GM23338 (cell line): ENCODE measurements at regions not wholly inside any gene's neighbourhood (a gene's known extent, or its start where the extent isn't known, plus 50 kb on each side); places are given as distances from the start of the nearest gene placed in this dataset.

ENCODE experiments used
- CREB1 ChIP-seq: fragments of 250-450 bp; sonication (Bioruptor Pico); IDR thresholded peaks from 2 replicates; pipeline ENCODE4 v1.5.0; 2020; ENCODE audit warnings: low read depth, mild to moderate bottlenecking, moderate library complexity
- CTCF ChIP-seq, 2 experiments: fragments of 200-600 bp in 1 of 2; sonication (generic) in 1 of 2; conservative IDR thresholded peaks; 2 replicates each; pipeline versions ENCODE4 v1.5.1 to v1.6.1; 2016 to 2017; ENCODE audit warnings: antibody characterized with exemption in 2 of 2, low read depth in 2 of 2, mild to moderate bottlenecking in 2 of 2, moderate library complexity in 1 of 2
- EZH2 ChIP-seq: fragments of 200-600 bp; sonication (generic); IDR thresholded peaks from one replicate; pipeline ENCODE4 v1.8.0; 2017; ENCODE audit warnings: antibody characterized with exemption, mild to moderate bottlenecking, low read depth; ENCODE audit not compliant: unreplicated experiment
- EZH2phosphoT487 ChIP-seq: fragments of 200-600 bp; sonication (generic); IDR thresholded peaks from one replicate; pipeline ENCODE4 v1.8.1; 2018; ENCODE audit warnings: antibody characterized with exemption; ENCODE audit not compliant: unreplicated experiment
- JUNB ChIP-seq: IDR thresholded peaks from one replicate; pipeline ENCODE4 v1.6.1; 2016; ENCODE audit warnings: antibody characterized with exemption; ENCODE audit not compliant: unreplicated experiment
- NANOG ChIP-seq: IDR thresholded peaks from 2 replicates; pipeline ENCODE4 v1.6.1; 2016; ENCODE audit warnings: antibody characterized with exemption, borderline replicate concordance
- POLR2AphosphoS5 ChIP-seq: IDR thresholded peaks from 2 replicates; pipeline ENCODE4 v1.6.1; 2016; ENCODE audit warnings: antibody characterized with exemption, low read depth
- ZNF331 ChIP-seq: fragments of 250-450 bp; sonication (Bioruptor Pico); IDR thresholded peaks from 2 replicates; pipeline ENCODE4 v1.5.0; 2020; ENCODE audit warnings: low read depth, mild to moderate bottlenecking, moderate library complexity
- TF ChIP-seq, protein P1 (sequence below): IDR thresholded peaks from one replicate; pipeline ENCODE4 v1.6.1; 2018; ENCODE audit warnings: antibody characterized with exemption; ENCODE audit not compliant: unreplicated experiment

DNA sequence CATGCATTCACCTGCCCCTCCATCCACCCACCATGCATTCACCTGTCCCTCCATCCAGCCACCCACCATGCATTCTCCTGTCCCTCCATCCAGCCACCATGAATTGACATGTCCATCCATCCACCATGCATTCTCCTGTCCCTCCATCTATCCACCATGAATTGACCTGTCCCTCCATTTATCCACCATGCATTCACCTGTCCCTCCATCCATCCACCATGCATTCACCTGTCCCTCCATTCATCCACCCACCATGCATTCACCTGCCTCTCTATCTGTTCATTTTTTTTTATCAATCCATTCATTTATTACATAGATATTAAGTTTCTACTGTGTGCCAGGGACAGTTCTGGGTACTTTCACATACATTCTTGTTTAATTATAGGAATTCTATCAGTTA lies 69.2 kb downstream of the MYCN start:
- TF ChIP-seq CTCF (conservative IDR thresholded peaks at IDR 0.05; ENCODE audit: low read depth in 2 of 2) = no peak
- TF ChIP-seq, protein P1, sequence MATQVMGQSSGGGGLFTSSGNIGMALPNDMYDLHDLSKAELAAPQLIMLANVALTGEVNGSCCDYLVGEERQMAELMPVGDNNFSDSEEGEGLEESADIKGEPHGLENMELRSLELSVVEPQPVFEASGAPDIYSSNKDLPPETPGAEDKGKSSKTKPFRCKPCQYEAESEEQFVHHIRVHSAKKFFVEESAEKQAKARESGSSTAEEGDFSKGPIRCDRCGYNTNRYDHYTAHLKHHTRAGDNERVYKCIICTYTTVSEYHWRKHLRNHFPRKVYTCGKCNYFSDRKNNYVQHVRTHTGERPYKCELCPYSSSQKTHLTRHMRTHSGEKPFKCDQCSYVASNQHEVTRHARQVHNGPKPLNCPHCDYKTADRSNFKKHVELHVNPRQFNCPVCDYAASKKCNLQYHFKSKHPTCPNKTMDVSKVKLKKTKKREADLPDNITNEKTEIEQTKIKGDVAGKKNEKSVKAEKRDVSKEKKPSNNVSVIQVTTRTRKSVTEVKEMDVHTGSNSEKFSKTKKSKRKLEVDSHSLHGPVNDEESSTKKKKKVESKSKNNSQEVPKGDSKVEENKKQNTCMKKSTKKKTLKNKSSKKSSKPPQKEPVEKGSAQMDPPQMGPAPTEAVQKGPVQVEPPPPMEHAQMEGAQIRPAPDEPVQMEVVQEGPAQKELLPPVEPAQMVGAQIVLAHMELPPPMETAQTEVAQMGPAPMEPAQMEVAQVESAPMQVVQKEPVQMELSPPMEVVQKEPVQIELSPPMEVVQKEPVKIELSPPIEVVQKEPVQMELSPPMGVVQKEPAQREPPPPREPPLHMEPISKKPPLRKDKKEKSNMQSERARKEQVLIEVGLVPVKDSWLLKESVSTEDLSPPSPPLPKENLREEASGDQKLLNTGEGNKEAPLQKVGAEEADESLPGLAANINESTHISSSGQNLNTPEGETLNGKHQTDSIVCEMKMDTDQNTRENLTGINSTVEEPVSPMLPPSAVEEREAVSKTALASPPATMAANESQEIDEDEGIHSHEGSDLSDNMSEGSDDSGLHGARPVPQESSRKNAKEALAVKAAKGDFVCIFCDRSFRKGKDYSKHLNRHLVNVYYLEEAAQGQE = no peak
- no peak for TF ChIP-seq EZH2
- no peak for TF ChIP-seq POLR2AphosphoS5
- no peak for TF ChIP-seq NANOG
- no peak for TF ChIP-seq JUNB
- no peak for TF ChIP-seq EZH2phosphoT487
- no peak for TF ChIP-seq ZNF331
- TF ChIP-seq CREB1 (CRISPR knock-in tag) = no peak
